HuH-7.5 (cell line): ENCODE measurements at regions not wholly inside any gene's neighbourhood (a gene's known extent, or its start where the extent isn't known, plus 50 kb on each side); places are given as distances from the start of the nearest gene placed in this dataset.

Experiments
- DNase-seq: peaks from one replicate; pipeline ENCODE4 v3.0.0; 2011; ENCODE audit warnings: low spot score

DNA sequence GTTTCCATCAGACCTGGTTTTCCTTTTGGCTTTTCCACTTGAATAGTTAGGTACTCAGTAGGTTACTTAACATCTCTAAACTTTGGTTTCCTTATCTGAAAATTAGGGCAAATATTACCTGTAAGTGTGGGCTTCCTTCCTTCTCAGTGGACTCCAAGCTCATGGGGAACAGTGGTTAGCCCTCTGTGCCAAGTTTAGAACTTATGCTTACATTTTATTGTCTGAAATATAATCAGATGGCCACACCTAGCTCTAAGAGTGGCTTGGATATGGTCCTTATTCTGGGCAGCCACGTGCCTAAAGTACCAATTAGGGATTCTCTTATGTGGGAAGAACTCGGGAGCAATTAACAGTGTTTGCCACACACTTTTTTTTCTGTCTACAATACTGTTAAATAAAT, 133.9 kb downstream of the UCHL1 start:
- no peak for DNase-seq

DNA sequence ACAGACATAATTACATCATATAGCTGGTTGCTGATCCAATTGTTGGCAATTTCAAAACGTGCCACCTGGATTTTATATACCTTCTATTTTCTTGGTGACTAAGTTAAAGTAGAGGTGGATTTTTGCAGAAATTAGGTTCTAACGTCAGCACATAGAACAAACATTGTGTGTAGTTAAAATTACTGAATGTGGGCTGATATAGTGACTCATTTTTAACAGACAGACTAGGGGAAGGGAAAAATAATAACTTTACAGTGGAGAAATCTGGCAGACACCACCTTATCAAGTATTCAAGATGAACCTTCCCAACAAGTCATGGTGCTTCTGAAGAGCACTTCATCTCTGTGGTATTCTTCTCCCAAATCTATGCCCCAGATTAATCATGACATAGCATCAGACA, 134.5 kb downstream of the UCHL1 start:
- DNase-seq: no peak

DNA sequence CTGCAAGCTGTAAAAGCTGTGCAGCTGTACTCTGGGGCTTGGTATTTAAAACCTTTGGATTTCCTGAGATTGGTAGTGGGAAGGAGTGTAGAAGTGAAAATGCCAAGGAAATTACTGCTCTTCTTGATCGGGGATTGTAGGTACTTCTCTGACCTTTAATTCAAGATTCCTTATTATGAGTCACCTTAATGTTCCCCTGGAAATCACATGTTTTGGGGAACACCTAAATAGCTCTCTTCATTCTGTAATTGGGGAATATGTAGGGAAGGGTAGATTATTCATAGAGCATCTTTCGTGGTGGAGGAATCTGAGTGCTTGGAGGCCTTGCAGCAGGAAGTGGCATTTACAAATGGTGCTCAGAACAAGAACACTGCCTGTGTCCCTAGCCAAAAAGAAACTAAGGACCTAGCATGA, 137.8 kb downstream of the UCHL1 start:
- no peak for DNase-seq

DNA sequence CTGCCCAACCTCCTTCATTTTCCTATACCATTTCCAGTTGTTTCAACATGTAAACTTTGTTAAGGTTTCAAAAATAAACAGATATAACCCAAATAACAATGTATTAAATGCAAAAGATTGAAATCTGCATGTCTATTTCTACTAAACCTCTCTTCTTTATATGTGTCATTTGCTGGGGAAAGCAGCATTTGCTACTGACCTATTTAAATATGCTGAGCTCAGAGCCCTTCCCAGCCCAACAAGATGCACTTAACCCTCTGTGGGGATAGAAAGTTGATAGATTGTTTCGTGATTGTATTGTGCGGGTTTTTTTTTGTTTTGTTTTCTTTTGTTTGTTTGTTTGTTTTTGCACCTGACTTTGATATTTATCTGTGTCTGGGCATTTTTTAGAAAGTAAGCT, 139.5 kb downstream of the UCHL1 start:
- no peak for DNase-seq

DNA sequence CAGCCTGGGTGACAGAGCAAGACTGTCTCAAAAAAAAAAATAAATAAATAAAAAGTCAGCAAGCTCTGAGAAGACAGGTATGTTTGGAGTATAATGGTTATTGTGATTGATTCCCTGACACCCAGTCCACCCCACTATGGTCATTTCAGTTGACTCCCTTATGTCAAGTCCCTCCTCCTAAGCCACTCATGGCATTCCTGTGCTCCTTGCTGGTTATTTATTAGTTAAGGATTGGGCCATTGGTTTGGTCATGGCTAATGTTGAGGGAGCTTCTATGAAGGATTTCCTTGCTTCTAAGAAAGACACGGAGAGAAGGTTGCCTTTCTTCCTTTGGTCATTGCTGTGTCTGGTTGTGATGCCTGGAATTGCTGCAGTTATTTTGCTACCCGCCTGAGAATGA, 140.1 kb downstream of the UCHL1 start:
- DNase-seq: no peak

DNA sequence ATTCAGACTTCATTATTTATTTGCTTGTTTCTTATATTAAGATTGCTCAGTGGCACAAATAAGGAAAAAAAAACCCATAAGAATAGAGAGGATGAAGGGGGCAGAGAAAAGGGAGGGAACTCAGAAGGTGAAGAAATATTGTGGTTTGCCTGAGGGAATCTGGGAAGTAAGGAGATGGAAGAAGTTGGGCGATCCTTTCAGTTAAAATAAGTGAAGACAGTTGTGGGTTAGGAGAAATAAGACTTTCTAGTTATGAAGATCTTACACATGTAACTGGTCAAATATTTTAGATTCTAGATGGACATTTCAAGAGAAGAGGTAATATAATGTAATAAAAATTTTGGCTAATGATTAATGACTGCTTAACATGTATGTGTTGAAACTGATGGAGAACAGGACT, 138.7 kb upstream of the LIMCH1 start:
- no peak for DNase-seq

DNA sequence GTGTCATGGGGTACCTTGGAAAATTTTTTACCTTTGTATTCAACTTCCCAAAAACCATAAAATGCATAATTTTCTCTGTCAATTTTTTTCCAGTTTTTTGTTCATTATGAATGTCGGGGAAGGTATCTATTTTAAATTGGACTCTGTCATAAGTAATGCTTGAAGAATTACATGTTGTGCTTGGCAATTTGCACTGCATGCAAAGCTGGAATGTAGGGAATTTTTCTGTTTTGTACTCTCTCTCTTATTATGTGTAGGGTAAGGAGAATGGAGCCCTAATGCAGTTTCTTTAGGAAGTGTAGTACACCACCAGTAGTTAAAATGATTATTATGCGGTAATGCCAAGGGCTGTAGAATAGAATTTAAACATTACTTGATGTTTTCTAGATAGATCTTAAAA, 137.7 kb upstream of the LIMCH1 start:
- DNase-seq: no peak

DNA sequence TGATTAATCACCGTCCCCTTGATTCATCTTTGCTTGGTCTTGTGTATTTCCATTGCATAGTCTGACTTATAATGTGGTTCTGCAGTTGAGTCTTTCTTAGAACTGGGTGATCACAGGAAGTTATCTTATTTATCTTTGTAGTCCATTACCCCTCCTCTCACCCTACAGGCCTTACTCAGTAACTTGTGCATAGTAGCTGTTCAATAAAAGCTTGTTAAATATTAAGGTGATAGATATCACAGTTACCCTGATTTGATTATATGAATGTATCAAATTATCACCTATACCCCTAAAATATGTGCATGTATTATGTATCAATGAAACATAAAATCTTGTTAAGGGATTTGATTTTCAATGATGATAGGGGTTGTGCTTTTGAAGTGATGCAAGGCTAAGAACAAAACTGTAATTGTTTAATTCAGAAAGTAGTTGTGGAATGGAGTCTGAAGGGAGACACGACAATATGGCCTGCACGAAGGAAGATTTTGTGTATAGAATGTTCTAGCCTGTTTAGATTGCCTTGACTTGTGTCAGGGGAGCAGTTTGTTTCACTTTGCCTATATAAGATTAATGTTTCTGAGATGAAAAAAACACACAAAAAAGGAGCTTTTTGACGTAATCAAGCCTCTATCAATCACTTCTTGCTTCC, 132.4 kb upstream of the LIMCH1 start:
- DNase-seq: no peak

DNA sequence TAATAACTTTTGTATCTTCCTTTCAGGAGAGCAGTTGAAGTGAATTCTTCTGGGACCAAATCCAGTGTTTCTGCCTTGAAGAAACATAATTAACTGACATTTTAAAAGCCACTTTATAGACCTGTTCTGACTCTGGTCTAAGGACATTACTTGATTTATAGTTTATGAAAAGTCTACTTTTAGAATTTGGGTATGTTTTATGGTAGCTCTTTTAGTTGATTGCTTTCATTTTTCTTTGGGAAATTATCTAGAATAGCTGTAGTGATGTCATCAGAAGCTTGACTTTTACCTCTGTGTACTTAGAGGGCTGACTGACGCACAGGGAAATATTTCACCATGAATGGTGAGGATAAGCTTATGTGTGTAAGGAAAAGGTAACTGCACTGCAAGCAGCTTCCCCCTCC, 131.8 kb upstream of the LIMCH1 start:
- no peak for DNase-seq

DNA sequence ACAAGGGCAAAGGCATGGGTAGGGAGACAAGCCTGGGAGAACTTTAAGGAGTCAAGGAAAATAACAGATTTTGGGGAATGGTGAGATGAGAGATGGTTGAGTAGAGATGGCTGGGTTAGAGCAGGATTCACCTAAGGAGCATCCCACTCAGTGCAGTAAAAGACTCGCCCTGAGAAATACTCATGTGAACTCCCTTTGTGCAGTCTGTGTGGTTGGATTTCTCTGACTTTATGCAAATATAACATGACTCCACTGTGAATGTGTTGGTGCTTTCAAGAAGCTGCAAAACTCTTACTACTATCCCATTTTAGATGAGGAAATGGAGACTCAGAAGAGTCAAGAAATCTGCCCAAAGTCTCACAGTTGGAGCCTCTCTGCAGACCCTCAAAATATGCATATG, 129.8 kb upstream of the LIMCH1 start:
- DNase-seq: no peak

DNA sequence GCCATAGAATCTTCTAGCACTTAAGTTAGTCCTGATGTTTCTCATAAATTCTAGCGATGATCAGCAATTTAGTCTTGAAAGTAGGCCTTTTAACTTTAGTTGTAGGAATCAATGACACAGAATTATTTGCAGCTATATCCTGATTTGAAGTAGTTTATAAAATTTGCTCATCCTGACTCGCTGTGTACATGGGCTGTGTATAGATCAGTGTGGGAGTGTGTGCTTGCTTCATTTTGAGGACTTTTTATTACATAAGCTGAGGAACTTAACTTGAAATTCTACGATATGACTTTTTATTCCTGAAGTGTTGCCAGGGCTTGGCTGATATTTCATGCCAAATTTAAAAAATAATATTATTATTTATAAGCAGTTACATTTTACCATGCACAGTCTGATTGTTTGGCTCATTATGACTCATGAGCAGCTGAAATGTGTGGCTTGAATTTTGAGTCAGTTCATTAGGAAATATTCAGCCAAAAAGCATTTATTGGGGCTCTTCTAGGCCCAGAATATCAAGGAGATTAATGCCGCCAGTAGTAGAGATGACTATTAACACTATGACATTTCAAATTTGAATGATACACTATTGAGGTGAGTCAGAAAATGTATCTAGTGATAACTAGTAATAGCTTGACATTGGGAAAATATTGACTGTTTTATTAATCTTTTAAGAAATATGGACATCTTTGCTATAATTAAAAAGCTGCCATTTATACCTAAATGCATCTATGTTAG, 128.9 kb upstream of the LIMCH1 start:
- DNase-seq: no peak

DNA sequence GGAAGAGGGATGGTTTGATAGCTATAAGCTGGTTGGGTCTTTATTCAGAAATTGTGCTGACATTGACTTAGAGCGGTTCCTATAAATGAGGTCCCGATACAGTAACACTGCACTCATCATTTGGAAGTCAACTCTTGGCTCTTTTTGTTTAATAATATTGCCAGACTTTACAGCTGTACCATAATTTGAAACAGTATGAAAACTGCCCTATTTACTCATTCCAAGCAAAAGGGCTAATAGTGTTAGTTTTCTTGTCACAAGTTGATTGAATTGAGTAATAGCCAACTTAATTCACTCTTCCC, 128.4 kb upstream of the LIMCH1 start:
- DNase-seq: no peak

DNA sequence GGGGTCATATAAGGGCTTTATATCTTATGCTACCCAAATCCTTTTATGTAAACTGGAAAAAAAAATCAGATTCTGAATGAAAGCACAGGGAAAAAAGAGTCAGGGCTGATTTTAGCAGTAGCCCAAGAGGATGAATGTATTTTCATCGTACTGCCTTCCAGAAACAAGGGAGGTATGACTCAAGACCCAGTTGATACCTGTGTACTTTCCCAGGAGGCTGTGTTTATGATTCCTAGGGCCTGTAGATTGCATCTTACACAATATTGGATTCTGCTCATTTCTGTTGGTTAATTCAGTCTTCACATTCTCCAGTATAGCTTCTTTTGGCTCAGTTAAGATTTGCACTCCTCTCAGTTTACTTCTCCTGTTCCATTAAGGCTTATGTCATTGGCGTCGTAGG, 127.9 kb upstream of the LIMCH1 start:
- DNase-seq: no peak

DNA sequence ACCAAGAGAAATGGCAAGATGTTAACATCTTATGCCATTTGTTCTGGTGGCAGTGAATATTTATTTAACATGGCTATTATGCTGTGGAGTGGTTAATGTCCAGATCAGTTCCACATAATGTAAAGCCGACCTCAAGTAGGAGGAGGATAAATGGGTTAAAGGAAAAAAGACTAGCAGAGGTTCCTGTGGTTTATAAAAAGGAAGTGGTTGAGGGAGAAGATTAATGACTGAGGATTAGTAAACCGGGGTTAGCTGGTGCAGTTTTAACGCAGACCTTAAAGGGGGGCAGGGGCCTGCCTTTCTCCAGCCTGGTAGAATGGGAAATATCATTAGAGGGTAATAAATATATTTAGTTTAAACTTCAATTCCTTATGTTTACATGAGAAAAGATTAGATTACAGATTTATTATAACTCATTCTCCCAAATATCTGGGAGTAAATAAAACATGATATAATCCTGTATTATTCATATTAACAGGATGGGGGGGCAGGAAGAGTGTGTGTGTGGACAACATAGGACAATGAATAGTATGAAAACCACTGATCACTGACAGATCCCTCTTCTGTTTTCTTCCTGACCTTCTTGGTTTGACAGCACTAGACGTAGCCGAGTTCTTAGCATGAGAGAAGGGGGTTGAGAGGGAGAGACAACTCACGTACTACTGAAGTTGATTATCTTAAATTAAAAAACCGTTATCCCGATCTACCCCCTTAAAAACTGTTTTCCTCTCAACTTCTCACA, 124.1 kb upstream of the LIMCH1 start:
- DNase-seq: no peak

DNA sequence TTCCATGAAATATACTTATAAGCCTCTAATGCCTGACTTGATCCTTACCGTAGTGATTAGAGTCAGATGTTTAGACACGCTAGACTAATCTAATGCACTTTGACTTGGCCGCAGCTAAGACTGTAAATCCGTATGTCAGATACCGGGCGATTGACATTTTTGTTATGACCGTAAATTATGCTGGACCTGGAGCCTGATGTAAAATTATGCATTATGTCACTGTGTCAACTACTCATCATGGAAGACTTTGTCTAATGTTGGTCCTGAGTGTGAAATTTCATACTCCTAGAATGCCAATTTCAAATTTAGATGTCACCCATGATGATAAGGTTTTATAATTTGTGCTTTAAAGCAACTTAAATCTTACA, 123.6 kb upstream of the LIMCH1 start:
- DNase-seq: no peak

DNA sequence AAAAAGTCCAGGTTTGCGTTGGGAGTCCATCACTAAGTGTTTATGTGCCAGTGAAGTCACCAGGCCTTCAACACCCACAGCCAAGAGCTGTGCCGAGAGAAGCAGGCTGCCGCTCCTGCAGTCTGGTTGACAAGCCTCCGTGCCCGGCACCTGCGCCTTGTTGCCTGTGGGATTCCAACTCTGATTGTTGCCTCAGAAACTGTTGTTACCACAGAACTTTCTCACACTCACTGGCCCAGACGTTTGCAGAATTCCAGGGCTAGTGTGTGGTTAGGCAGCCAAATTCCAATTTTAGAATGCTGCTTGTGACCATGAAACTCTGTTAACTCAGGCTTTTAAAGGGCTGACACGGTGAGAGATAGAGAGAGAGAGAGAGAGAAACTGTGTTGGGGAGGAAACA, 119.5 kb upstream of the LIMCH1 start:
- DNase-seq: no peak

DNA sequence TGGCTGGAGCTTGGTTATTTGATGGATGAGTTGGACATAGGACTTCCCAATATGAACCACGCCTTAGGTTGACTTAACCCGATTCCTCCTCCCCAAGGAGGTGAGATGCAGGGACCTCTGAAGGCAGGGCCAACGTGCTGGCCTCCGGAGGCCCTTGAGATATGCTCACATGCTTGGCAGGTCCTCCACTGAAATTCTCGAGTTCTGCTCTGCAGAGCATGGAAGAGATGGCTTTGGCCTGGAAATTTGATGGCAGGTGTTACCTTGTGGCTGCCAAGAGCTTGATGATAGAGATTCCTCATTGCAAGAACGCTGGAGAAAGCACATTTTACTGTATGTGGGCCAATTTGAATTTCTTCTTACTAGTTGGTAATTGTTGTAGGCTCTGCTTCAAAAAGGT, 117.4 kb upstream of the LIMCH1 start:
- DNase-seq: no peak

DNA sequence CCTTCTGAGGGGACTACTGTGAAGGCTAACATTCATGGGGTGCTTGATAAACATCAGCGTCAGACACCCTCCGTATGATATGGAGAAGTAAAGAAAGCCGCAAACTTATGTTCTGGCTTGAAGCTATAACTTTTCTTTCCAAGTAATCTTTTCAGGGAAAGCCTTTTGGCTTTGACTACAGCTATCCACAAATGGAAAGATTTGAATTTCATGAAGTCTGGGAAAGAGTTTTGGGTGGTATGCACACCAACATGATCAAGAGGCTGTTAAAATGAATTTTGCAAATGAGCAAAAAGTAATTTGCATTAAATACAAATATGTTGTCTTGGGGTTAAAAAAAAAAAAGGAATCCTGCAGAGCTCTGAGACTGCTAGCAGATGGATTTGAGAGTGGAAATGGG, 114.8 kb upstream of the LIMCH1 start:
- DNase-seq: no peak

DNA sequence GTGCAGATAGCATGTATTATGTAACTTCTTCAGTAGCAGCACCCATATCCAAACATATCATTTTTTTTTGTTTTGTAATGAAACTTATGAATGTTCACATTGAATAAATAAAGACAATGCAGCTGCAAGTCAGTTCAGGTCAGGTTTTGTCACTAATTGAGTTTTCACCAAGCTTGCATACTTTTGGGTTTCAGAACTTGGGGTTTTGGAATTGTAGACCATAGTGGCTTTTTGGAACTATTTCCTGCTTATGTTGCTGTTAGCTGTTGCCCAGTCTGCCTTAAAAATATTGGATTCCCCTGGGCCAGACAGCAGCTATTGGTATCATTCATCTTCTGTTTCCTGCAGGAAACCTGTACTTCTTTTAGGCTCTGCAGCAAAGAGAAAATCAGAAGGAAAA, 113.4 kb upstream of the LIMCH1 start:
- DNase-seq: no peak

DNA sequence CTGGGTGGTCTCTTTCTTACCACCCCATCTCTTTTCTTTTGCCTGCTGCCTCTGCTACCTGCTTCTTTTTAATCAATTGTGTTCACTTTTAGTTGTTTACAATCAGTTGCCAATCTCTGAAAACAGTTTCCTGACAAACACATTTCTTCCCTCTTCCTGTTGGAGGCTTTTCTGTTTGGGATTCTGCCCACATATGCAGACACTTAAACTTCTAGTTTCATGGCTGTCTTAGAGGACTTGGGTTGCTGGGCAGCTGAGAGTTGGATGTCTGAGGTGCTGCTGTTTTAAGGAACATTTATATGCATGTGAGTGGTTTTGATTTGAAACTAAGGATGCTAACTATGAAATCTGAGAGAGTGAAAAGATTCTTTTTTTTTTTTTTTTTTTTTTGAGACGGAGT, 112.3 kb upstream of the LIMCH1 start:
- no peak for DNase-seq

DNA sequence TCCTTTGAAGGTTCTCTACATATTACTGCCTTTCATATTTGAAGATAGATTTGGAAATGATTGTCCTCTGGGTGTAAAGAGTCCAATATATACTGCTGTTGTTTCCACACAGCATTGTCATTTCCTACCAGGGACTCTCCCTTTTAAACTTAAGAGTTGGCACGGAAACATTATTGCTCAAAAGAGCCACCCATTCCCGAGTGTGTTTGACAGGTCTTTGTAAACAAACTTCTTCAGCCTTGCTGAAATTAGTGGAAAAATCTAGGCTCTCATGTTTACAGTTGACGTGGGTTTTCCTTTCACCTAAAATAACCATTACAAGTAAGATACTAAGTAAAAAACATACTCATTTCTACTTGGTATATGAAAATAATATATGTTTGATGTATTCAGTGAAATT, 111.4 kb upstream of the LIMCH1 start:
- no peak for DNase-seq

DNA sequence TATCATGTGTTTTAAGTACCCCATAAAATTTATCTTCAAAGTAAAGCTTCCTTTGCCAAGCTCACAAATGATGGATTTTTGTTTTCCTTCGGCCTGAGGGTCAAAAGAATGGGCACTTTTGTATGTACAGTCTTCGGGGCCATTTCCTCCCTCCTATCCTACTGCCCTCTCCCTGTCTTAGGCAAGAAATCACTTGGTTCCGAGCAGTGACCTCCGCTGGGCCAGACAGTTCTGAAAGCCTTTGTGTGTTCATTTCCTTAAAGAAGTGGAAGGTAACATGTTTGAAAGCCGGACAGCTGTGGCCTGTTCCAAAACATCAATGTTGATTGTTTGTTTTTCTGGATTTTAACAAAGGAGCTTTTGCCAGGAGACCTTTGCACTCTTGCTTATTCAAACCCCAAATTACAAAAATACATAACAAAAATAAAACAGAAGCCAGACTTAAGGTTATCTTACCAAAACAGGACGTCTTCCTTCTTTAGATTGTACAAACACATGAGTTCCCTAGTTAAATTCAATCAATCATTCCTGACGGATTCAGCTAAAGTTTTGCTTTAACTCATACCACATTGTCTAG, 110.6 kb upstream of the LIMCH1 start:
- DNase-seq: no peak

DNA sequence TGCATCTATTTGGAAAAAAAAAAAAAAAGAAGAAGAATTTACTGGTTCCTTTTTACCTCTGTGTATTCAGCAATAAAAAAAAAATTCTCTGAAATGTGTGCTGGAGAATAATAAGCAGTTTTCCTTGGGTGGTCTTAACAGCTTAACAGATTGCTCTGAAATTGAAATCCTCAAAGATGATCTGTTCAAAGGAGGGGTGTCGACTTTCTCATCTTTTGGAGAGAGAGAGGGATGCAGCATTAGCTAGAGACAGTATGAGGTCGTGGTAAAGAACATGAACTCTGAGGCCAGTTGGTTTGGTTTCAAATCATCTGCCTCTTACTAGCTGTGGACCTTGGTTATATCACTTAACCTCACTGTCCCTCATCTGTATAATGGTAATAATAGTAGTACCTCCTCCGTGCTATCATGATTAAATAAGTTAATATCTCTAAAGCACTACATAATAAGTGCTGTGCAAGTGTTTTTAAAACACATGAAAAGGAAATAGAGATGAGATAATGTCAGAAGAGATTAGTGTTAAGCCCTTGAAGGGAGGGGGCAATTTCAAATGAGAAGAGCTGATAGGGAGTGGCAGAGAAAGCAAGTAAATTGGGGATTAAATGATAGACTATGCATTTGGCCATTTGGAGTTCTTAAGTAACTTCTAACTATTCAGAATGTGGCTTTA, 109.9 kb upstream of the LIMCH1 start:
- DNase-seq: no peak
